Endothelial cell of umbilical vein (primary cell): ENCODE measurements at regions not wholly inside any gene's neighbourhood (a gene's known extent, or its start where the extent isn't known, plus 50 kb on each side); places are given as distances from the start of the nearest gene placed in this dataset.

Experiments
- BruUV-seq: library from RNA; stranded (reverse); fragments of 400-500 nt; replicated peaks from 2 replicates; lab custom pipeline; 2021; lab: Mats Ljungman, UMichigan
- CTCF ChIA-PET: fragments of 300-600, 350-600 bp; sonication (Branson Sonifier 250); formaldehyde crosslinking; loops from one replicate; lab custom pipeline; 2021; ENCODE audit warnings: antibody characterized with exemption, inconsistent platforms; lab: Charles Lee
- POLR2A ChIA-PET: fragments of 300-600, 350-600 bp; sonication (Branson Sonifier 250); formaldehyde crosslinking; loops from one replicate; lab custom pipeline; 2021; ENCODE audit warnings: antibody characterized with exemption, inconsistent platforms; lab: Charles Lee
- DNase-seq: peaks from one replicate; pipeline ENCODE4 v3.0.0-alpha.2; 2011; ENCODE audit warnings: low read depth, low spot score
- FAIRE-seq: peaks from 2 replicates; lab custom pipeline; 2011; peaks lifted over from hg19 to GRCh38; lab: Jason Lieb, UNC
- H2AFZ ChIP-seq: 2 replicates; pipeline ENCODE4 v1.6.0; 2012; ENCODE audit warnings: low read depth, low read length, control low read depth, inconsistent platforms
- H3K27ac ChIP-seq: 2 replicates; pipeline ENCODE4 v1.5.1; 2011; ENCODE audit warnings: low read depth, mild to moderate bottlenecking, control low read depth, low read length, moderate library complexity; ENCODE audit not compliant: insufficient read depth
- H3K27me3 ChIP-seq, 2 experiments: 2 replicates each; pipeline versions ENCODE4 v1.6.0 to v1.6.1; 2011; ENCODE audit warnings: low read length in 2 of 2, mixed read lengths in 1 of 2; ENCODE audit not compliant: control insufficient read depth in 2 of 2, insufficient read depth in 2 of 2
- H3K36me3 ChIP-seq, 2 experiments: 2 replicates in 1 of 2; 3 replicates in 1 of 2; pipeline ENCODE4 v1.5.1; 2011; ENCODE audit warnings: low read length in 2 of 2, mild to moderate bottlenecking in 1 of 2, moderate library complexity in 1 of 2; ENCODE audit not compliant: control insufficient read depth in 2 of 2, insufficient read depth in 2 of 2; ENCODE audit errors: extremely low read depth in 1 of 2
- H3K4me1 ChIP-seq: 3 replicates; pipeline ENCODE4 v1.5.1; 2011; ENCODE audit warnings: mild to moderate bottlenecking, low read length; ENCODE audit not compliant: control insufficient read depth, insufficient read depth; ENCODE audit errors: extremely low read depth
- H3K4me2 ChIP-seq: 2 replicates; pipeline ENCODE4 v1.6.1; 2011; ENCODE audit warnings: low read length, control low read depth, mixed read lengths; ENCODE audit not compliant: insufficient read depth
- H3K4me3 ChIP-seq, 3 experiments: fragments of 200-600 bp in 1 of 3; sonication (generic), shearing (Covaris generic) in 1 of 3; replicated peaks in 1 of 3; 2 replicates each; pipeline ENCODE4 v1.5.1; 2011 to 2016; ENCODE audit warnings: control low read depth in 3 of 3, low read length in 3 of 3, mild to moderate bottlenecking in 2 of 3, inconsistent platforms in 1 of 3, low read depth in 1 of 3, moderate library complexity in 1 of 3; ENCODE audit not compliant: insufficient read depth in 1 of 3
- H3K79me2 ChIP-seq: 2 replicates; pipeline ENCODE4 v1.6.0; 2012; ENCODE audit warnings: low read length, inconsistent platforms; ENCODE audit not compliant: control insufficient read depth, insufficient read depth
- H3K9ac ChIP-seq: replicated peaks from 2 replicates; pipeline ENCODE3; 2011; ENCODE audit warnings: low read length, control low read depth; ENCODE audit not compliant: insufficient read depth; ENCODE audit errors: extremely low read depth
- H3K9me1 ChIP-seq: replicated peaks from 3 replicates; pipeline ENCODE4 v1.6.0; 2011; ENCODE audit warnings: mild to moderate bottlenecking, low read length; ENCODE audit not compliant: control insufficient read depth, insufficient read depth; ENCODE audit errors: extremely low read depth
- H3K9me3 ChIP-seq: replicated peaks from 2 replicates; pipeline ENCODE4 v1.5.1; 2012; ENCODE audit warnings: low read length, inconsistent platforms; ENCODE audit not compliant: control insufficient read depth, insufficient read depth
- H4K20me1 ChIP-seq: replicated peaks from 2 replicates; pipeline ENCODE3; 2011; ENCODE audit warnings: mild to moderate bottlenecking, low read length; ENCODE audit not compliant: control insufficient read depth, insufficient read depth; ENCODE audit errors: extremely low read depth
- EZH2 ChIP-seq: IDR thresholded peaks from 2 replicates; pipeline ENCODE4 v1.6.1; 2012; ENCODE audit warnings: borderline replicate concordance, low read depth, mild to moderate bottlenecking, moderate library complexity, low read length, inconsistent platforms; ENCODE audit not compliant: severe bottlenecking
- FOS ChIP-seq: IDR thresholded peaks from 2 replicates; pipeline ENCODE4 v1.6.1; 2011; ENCODE audit warnings: mild to moderate bottlenecking, low read length, moderate library complexity, borderline replicate concordance; ENCODE audit not compliant: insufficient read depth
- GATA2 ChIP-seq: IDR thresholded peaks from 2 replicates; pipeline ENCODE4 v1.7.0; 2011; ENCODE audit warnings: low read depth, mild to moderate bottlenecking, moderate library complexity, mixed read lengths, low read length; ENCODE audit not compliant: insufficient read length, insufficient read depth
- JUN ChIP-seq: IDR thresholded peaks from 2 replicates; pipeline ENCODE4 v1.6.1; 2011; ENCODE audit warnings: borderline replicate concordance, low read depth; ENCODE audit not compliant: insufficient read length, insufficient read depth
- POLR2A ChIP-seq: IDR thresholded peaks from 2 replicates; pipeline ENCODE4 v1.6.1; 2012; ENCODE audit warnings: low read depth, mild to moderate bottlenecking, control low read depth, low read length
- POLR2AphosphoS5 ChIP-seq: IDR thresholded peaks from 2 replicates; pipeline ENCODE4 v1.6.1; 2012; ENCODE audit warnings: low read depth, mild to moderate bottlenecking, control low read depth, low read length, moderate library complexity; ENCODE audit not compliant: insufficient read depth
- dilution Hi-C: fragments of 300-500 bp; cut with MboI; formaldehyde crosslinking; loops from one replicate; pipeline ENCODE4 v1.15.0; 2019; ENCODE audit warnings: low sequenced_read_pairs; ENCODE audit not compliant: extremely low pct_ligation_motif_present
- intact Hi-C: fragments of 100-400 bp; cut with micrococcal nuclease; formaldehyde crosslinking; loops from one replicate; pipeline ENCODE4 v1.10.0; 2022

GRCh38 chr7:84701524-84702306 is 485.1 kb downstream of the SEMA3D start:
- H3K36me3 ChIP-seq, result no peaks in the 10 kb centered on the region
- H3K4me2 ChIP-seq, result peak overlapping the region; percentile 80
- H3K9me1 ChIP-seq, result no peaks in the 10 kb centered on the region
- H3K4me3 ChIP-seq, result peak overlapping the region in 1 of 3 experiments; percentile 5
- peak overlapping the region; percentile 97 for H3K27ac ChIP-seq
- DNase-seq (peak; percentile 95), FAIRE-seq (peak; percentile 82)
- peaks cover 31% of the 10 kb centered on the region for H3K4me1 ChIP-seq
- dilution Hi-C loops (no loop called here), intact Hi-C loops (loop anchor here (1.0 to 10.0 kb wide), 7 partner anchors 13 to 465 kb away; no protein-coding TSS in a partner anchor)
- BruUV-seq, result no TSS peak
- no peaks in the 10 kb centered on the region for H3K79me2 ChIP-seq
- no peaks in the 10 kb centered on the region for H3K9me3 ChIP-seq
- peak overlapping the region; percentile 92 for H3K9ac ChIP-seq
- POLR2A ChIA-PET, result no interaction called here
- CTCF ChIA-PET, result interaction anchor here (0.8 kb wide), 1 partner anchor 54 kb away, joined by 3 read pairs; no protein-coding TSS in a partner anchor
- peak; percentile 62 for TF ChIP-seq POLR2AphosphoS5
- peak; percentile 82 for TF ChIP-seq FOS
- peak; percentile 96 for TF ChIP-seq GATA2
- TF ChIP-seq JUN, result peak; percentile 94
- TF ChIP-seq POLR2A, result no peak
- TF ChIP-seq EZH2, result no peak
- peak overlapping the region; percentile 83 for H2AFZ ChIP-seq
- H3K27me3 ChIP-seq, result no peaks in the 10 kb centered on the region
- H4K20me1 ChIP-seq, result no peaks in the 10 kb centered on the region
